Kidney glomerular epithelial cell (primary cell): ENCODE measurements at regions not wholly inside any gene's neighbourhood (a gene's known extent, or its start where the extent isn't known, plus 50 kb on each side); places are given as distances from the start of the nearest gene placed in this dataset.

Source experiments
- DNase-seq: peaks from one replicate; lab custom pipeline; 2025; lab: John Stamatoyannopoulos, UW

DNA sequence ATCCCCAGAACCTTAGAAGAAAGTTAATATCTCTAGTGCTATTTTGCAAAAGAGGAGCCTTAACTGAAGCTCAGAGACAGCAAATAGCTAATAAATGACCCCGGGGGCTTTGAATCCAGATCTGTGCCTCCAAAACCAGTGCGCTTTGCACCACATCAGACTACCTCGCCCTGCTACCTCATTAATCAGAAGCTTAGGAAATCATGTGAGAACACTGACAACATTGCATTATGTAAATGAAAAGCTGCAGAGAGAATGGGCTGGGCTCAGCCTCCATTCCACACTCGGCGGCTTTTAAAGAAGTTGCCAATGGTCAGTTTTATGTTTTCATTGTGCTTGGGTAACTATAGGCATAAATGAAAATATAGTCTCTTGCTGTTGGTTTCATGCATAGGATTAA is 54.0 kb upstream of the STMND1 start:
- no peak for DNase-seq

GRCh38 chr6:17045581-17046322 is 56.1 kb upstream of the STMND1 start:
- no peak for DNase-seq

GRCh38 chr6:17043148-17043522 is 58.7 kb upstream of the STMND1 start:
- DNase-seq: no peak

- peak; percentile 79 for DNase-seq
Measured at GRCh38 chr6:17042422-17043147, 59.3 kb upstream of the STMND1 start.

GRCh38 chr6:17039266-17039665 is 62.6 kb upstream of the STMND1 start:
- no peak for DNase-seq

DNA sequence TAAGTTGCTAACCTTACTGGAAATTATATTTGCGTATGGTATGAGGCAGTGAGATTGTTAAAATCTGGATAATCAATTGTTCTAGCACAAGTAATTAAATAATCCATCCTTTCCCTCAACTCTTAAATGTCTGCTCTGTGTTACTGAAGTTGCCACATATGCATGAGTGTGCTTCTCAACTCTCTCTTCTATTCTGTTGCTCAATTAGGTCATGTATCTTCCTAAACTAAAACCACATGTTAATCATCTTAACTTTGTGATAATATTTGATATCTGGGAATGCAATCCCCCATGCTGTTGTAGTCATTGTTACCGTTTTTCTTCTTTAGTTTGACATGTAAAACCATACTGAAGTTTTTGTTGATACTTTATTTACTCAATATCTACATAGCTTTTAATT is 63.5 kb upstream of the STMND1 start:
- no peak for DNase-seq

GRCh38 chr6:17036065-17036393 is 65.8 kb upstream of the STMND1 start:
- no peak for DNase-seq

DNA sequence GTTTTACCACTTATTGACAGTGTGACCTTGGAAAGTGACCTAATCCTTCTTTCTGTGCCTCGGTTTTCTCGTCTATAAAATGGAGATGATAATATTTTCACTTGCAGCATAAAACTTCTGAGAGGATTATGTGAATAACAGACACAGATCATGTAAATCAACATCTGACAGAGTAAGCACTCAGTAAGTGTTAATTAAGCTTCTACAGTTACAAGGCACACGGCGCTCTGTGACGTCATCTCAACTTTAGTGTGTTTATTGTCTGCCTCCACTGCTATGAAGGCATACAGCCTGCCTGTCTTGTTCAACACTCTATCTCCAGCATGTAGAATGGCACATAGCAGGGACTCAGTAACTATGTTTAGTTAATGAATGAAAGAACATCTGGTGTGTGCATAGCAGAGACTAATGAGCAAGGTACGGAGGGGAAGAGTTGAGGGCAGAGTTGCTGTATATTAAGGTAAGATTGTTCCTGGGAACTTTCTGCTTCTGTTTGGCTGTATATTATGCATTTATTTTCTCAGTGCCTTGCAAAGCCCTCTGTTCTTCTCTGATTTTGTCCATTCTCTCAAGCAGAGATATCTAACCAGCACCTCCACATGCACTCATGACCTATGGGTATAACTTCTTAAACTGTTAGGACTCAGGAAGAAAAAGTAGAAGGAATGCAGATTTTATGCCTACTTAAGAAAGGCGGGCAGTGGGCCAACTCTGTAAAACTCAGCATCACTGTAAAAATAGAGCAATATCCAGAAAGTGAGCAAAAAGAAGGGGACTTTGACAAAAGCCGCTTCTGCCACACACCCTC is 66.4 kb upstream of the STMND1 start:
- DNase-seq: no peak

- DNase-seq: no peak
Measured at GRCh38 chr6:17033746-17034145, 68.1 kb upstream of the STMND1 start.

GRCh38 chr6:17032988-17033634 is 68.7 kb upstream of the STMND1 start:
- DNase-seq: peak; percentile 91

- DNase-seq: peak; percentile 91
Measured at GRCh38 chr6:17032590-17032987, 69.3 kb upstream of the STMND1 start.

DNA sequence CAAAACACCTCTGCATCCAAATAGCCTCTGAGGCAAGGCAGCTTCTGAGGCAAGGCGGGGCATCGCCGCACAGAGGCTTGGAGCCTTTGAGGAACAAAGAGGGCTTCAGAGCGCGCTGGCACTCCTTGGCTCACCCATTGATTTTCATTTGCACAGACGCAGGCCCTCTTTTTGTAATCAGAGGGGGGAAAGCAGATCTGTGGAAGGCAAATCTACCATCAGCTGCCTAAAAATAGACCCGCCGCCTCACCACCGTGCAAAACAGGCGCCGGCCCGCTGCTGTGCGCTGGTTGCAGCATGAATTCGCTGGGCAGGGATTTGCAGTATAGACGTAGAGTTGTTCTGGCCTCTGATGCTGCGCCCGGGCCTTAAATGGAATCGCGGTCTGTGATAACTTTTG is 69.9 kb upstream of the STMND1 start:
- no peak for DNase-seq

- no peak for DNase-seq
Measured at GRCh38 chr6:17027441-17027840, 74.4 kb upstream of the STMND1 start.

DNA sequence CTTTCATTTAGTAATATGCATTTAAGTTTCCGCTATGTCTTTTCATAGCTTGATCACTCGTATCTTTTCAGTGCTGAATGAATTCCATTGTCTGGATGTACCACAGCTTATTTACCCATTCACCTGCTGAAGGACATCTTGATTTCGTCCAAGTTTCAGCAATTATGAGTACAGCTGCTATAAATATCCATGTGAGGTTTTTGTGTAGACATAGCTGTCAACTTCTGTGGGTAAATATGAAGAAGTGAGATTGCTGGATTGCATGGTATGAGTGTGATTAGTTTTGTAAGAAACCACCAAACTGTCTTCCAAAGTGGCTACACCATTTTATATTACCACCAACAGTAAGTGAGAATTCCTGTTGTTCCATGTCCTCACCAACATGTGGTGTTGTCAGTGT is 79.2 kb upstream of the STMND1 start:
- DNase-seq: no peak

GRCh38 chr6:17021539-17021889 is 80.3 kb upstream of the STMND1 start:
- DNase-seq: no peak

DNA sequence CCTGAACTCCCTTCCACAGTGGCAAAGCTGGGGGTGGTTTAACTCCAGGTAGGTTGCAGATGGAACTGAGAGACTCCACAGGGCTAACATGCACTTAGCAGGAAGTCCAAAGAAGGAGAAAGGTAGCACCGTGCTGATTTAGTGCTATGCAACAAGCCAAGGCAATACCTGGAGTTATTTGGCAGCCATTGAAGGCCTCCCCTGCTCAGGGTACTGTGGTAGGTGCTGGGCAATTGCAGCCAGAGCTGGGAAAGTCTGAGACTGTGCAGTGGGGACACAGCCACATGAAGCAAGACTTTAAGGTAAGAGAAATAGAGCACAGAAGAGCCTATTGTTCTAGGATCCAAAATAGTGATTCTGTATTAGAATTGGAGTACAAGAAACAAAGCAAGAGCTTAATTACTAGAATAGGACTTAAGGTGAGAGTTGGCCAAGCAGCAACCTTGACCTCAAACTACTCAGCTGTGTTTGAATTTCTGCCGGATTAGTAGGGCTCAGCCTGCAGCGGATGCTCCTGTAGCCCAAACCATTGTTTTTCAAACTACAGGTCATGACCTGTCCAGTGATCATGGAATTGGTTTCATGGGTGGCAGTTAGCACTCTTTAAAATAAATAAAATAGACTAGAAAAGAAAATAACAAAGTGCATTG is 80.8 kb upstream of the STMND1 start:
- no peak for DNase-seq

DNA sequence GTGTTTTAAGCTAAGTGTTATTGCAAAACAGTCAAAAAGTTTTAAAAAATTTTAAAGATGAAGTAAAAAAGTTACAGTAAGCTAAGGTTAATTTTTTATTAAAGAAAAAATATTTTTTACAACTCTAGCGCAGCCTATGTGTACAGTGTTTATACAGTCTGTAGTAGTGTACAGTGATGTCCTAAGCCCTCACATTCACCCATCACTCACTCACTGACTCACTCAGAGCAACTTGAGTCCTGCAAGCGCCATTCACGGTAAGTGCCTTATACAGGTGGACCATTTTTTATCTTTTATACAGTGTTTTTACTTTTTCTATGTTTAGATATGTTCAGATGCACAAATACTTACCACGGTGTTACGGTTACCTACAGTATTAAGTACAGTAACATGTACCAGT is 83.4 kb upstream of the STMND1 start:
- no peak for DNase-seq

GRCh38 chr6:17017416-17017815 is 84.4 kb upstream of the STMND1 start:
- DNase-seq: no peak

- DNase-seq: no peak
Measured at GRCh38 chr6:17015551-17016381, 86.1 kb upstream of the STMND1 start.

GRCh38 chr6:17015144-17015543 is 86.7 kb upstream of the STMND1 start:
- DNase-seq: no peak

GRCh38 chr6:17013701-17014100 is 88.1 kb upstream of the STMND1 start:
- DNase-seq: no peak
